Spleen (tissue), 11 donors: ENCODE measurements at regions not wholly inside any gene's neighbourhood (a gene's known extent, or its start where the extent isn't known, plus 50 kb on each side); places are given as distances from the start of the nearest gene placed in this dataset.
"Not testable (repeated sequence)": the region's sequence is repeated elsewhere in the genome, so short reads cannot be mapped to it uniquely, and the experiment has no call there.

Experiments
- DNase-seq: peaks from one replicate; pipeline ENCODE4 v3.0.0-alpha.2; 2020
- H3K27ac ChIP-seq, 8 donors: fragments of 200-600 bp; sonication (generic) in 7 of 8; 1 replicate in 4 of 8; 2 replicates in 4 of 8; pipeline versions ENCODE4 v1.5.0 to v1.8.0; 2016 to 2021; ENCODE audit warnings: inconsistent platforms in 4 of 8, mild to moderate bottlenecking in 4 of 8, moderate library complexity in 1 of 8
- H3K27me3 ChIP-seq, 7 donors: fragments of 200-600 bp; sonication (generic) in 6 of 7; replicated peaks in 1 of 7; 1 replicate in 4 of 7; 2 replicates in 3 of 7; pipeline versions ENCODE4 v1.5.0 to v1.8.0; 2016 to 2021; ENCODE audit warnings: inconsistent platforms in 3 of 7, mild to moderate bottlenecking in 1 of 7
- H3K36me3 ChIP-seq, 6 donors: fragments of 200-600 bp; sonication (generic) in 5 of 6; 1 replicate in 4 of 6; 2 replicates in 2 of 6; pipeline versions ENCODE4 v1.5.0 to v1.8.0; 2016 to 2021; ENCODE audit warnings: inconsistent platforms in 2 of 6
- H3K4me1 ChIP-seq, 6 donors: fragments of 200-600 bp; sonication (generic) in 5 of 6; 1 replicate in 3 of 6; 2 replicates in 3 of 6; pipeline versions ENCODE4 v1.5.0 to v1.8.0; 2016 to 2021; ENCODE audit warnings: inconsistent platforms in 3 of 6
- H3K4me3 ChIP-seq, 8 donors: fragments of 200-600 bp; sonication (generic) in 7 of 8; 1 replicate in 4 of 8; 2 replicates in 4 of 8; pipeline versions ENCODE4 v1.5.0 to v1.8.0; 2016 to 2021; ENCODE audit warnings: inconsistent platforms in 4 of 8, mild to moderate bottlenecking in 4 of 8, moderate library complexity in 2 of 8
- H3K9me3 ChIP-seq, 8 donors: fragments of 200-600 bp; sonication (generic) in 7 of 8; 1 replicate in 4 of 8; 2 replicates in 4 of 8; pipeline versions ENCODE4 v1.5.0 to v1.8.0; 2016 to 2021; ENCODE audit warnings: inconsistent platforms in 4 of 8
- POLR2A ChIP-seq, 3 donors: fragments of 450-650 bp; IDR thresholded peaks; one replicate each; pipeline ENCODE4 v1.5.1; 2017; ENCODE audit warnings: antibody characterized with exemption in 3 of 3, mild to moderate bottlenecking in 1 of 3
- POLR2AphosphoS5 ChIP-seq, 3 donors: sonication (generic); formaldehyde crosslinking; IDR thresholded peaks; one replicate each; pipeline ENCODE4 v1.5.1; 2017; ENCODE audit warnings: antibody characterized with exemption in 3 of 3
- WGBS, 5 donors: extraction: QIAGEN DNeasy Blood & Tissue Kit in 3 of 5; methylation state at CpG; one replicate each; pipeline versions ENCODE4 v1.1.5 to v1.1.7; 2013 to 2018; 5-methylcytosine and 5-hydroxymethylcytosine counted together
- intact Hi-C: fragments of 100-400 bp; cut with DNase I; formaldehyde crosslinking; loops from one replicate; pipeline ENCODE4 v1.15.0; 2023; ENCODE audit warnings: low total_unique reads
- TF ChIP-seq, protein P1 (sequence below), 11 experiments: fragments of 200-600 bp in 7 of 11; fragments of 450-650 bp in 4 of 11; sonication (generic) in 4 of 11; IDR thresholded peaks in 8 of 11; conservative IDR thresholded peaks in 3 of 11; 1 replicate in 7 of 11; 2 replicates in 4 of 11; pipeline versions ENCODE4 v1.4.0 to v1.8.0; 2016 to 2021; ENCODE audit warnings: antibody characterized with exemption in 11 of 11, inconsistent platforms in 4 of 11, mild to moderate bottlenecking in 1 of 11
- donor health status: healthy with polysubstance abuse.
- donor health status: DM: no; HTN: no; CAD: no; lungs with moderate emphysema.
- donor health status: DM: no; HTN: no; CAD: no.
- donor health status: Bipolar disorder and iron deficiency.
- donor health status: healthy.
- donor health status: DM: no; HTN: no; CAD: no.
- donor health status: DM: yes; HTN: yes; CAD: no.

DNA sequence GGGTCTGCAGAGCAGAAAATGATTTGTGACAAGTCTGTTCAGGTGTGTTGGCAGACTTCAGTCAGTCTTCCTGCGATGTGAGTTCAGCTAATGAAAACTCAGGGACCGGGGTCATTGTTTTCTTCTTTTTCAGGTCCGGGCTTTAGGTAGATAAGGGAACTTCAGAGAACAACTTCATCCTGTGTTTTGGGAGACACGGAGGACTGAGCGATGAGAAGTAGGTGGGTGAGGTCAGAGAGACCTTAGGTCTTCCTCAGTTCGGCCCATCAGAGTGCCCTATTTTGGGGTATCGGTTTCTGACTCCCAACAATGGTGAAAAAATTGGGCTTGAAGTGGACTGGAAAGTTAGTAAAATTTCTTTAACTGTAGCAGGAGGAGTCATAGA, 88.9 kb upstream of the ATF7IP2 start:
- WGBS, 5 donors = 63 to 86% (median 73%) methylated on average over 7 of the region's 7 CpGs
- peak overlapping the region; percentile 43 to 86 (median 74) for H3K27ac ChIP-seq
- H3K4me3 ChIP-seq = peak overlapping the region in 1 of 8 donors; percentile 13
- TF ChIP-seq, protein P1, sequence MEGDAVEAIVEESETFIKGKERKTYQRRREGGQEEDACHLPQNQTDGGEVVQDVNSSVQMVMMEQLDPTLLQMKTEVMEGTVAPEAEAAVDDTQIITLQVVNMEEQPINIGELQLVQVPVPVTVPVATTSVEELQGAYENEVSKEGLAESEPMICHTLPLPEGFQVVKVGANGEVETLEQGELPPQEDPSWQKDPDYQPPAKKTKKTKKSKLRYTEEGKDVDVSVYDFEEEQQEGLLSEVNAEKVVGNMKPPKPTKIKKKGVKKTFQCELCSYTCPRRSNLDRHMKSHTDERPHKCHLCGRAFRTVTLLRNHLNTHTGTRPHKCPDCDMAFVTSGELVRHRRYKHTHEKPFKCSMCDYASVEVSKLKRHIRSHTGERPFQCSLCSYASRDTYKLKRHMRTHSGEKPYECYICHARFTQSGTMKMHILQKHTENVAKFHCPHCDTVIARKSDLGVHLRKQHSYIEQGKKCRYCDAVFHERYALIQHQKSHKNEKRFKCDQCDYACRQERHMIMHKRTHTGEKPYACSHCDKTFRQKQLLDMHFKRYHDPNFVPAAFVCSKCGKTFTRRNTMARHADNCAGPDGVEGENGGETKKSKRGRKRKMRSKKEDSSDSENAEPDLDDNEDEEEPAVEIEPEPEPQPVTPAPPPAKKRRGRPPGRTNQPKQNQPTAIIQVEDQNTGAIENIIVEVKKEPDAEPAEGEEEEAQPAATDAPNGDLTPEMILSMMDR (IDR thresholded peaks at IDR 0.05 in 8 of 11, conservative IDR thresholded peaks at IDR 0.05 in 3 of 11) = no peak
- TF ChIP-seq POLR2AphosphoS5 (IDR thresholded peaks at IDR 0.05) = no peak
- no peak for TF ChIP-seq POLR2A (IDR thresholded peaks at IDR 0.05)
- no peak for DNase-seq
- peaks cover 0 to 18% (median 13%) of the 10 kb centered on the region in 8 donors for H3K9me3 ChIP-seq
- H3K36me3 ChIP-seq = no peaks in the 10 kb centered on the region
- no peaks in the 10 kb centered on the region for H3K27me3 ChIP-seq
- peaks cover 0 to 30% (median 13%) of the 10 kb centered on the region in 6 donors for H3K4me1 ChIP-seq
- intact Hi-C loops = no loop called here

DNA sequence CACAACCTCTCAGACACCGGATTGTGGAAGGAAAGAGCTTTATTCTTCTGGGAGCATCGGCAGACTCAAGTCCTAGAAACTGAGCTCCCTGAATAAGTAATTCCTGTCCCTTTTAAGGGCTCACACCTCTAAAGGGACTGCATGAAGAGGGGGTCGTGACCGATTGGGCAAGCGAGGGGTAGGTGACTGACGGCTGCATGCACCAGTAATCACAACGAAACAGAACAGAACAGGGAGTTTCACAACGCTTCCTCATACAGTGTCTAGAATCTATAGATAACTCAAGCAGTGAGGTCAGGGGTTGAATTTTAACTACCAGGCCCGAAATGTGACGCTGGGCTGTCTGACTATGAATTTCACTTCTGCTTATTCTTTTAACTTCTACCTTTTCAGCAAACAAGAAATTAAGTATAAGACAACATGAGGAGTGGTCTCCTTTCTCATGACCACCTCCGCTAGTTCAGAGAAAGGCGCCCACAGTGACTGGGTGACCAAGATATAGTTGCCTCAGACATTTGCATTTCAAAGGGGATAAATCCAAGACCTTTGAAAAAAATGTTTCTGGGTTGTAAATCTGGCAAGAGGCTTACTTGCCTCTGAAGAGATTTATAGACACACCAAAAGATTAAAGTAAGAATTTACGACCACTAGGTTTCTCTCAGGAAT, 88.4 kb upstream of the ATF7IP2 start:
- Histone ChIP-seq H3K4me3 (peak overlapping the region in 1 of 8 donors; percentile 13), H3K27me3 (no peaks in the 10 kb centered on the region), H3K4me1 (peaks cover 0 to 30% (median 13%) of the 10 kb centered on the region in 6 donors), H3K9me3 (peaks cover 0 to 13% (median 8%) of the 10 kb centered on the region in 8 donors), H3K36me3 (no peaks in the 10 kb centered on the region), H3K27ac (peak overlapping the region; percentile 43 to 86 (median 74))
- intact Hi-C loops = no loop called here
- peak; percentile 83 for DNase-seq
- WGBS, 5 donors = 44 to 60% (median 49%) methylated on average over 13 of the region's 13 CpGs
- peak in 1 of 3 donors; percentile 57 for TF ChIP-seq POLR2AphosphoS5 (IDR thresholded peaks at IDR 0.05)
- TF ChIP-seq, protein P1 (IDR thresholded peaks at IDR 0.05 in 8 of 11, conservative IDR thresholded peaks at IDR 0.05 in 3 of 11) = no peak

- H3K4me1 ChIP-seq = peaks cover 0 to 30% (median 13%) of the 10 kb centered on the region in 6 donors
- no peak overlapping the region for H3K27ac ChIP-seq
- no peak for TF ChIP-seq POLR2A (IDR thresholded peaks at IDR 0.05)
- TF ChIP-seq POLR2AphosphoS5 (IDR thresholded peaks at IDR 0.05) = no peak
- TF ChIP-seq, protein P1 (IDR thresholded peaks at IDR 0.05 in 8 of 11, conservative IDR thresholded peaks at IDR 0.05 in 3 of 11) = no peak
- no peaks in the 10 kb centered on the region for H3K36me3 ChIP-seq
- no peak for DNase-seq
- H3K27me3 ChIP-seq = no peaks in the 10 kb centered on the region
- intact Hi-C loops = no loop called here
- no peak overlapping the region for H3K4me3 ChIP-seq
- 86 to 95% (median 89%) methylated on average over 3 of the region's 3 CpGs for WGBS, 5 donors
- no peaks in the 10 kb centered on the region for H3K9me3 ChIP-seq
Measured at GRCh38 chr16:10300905-10301304, 85.0 kb upstream of the ATF7IP2 start.

- H3K9me3 ChIP-seq, DNase-seq, H3K36me3 ChIP-seq, H3K27me3 ChIP-seq, H3K27ac ChIP-seq, H3K4me3 ChIP-seq, intact Hi-C loops: not testable (repeated sequence)
- peaks cover 0 to 25% (median 12%) of the 10 kb centered on the region in 6 donors for H3K4me1 ChIP-seq
- WGBS, 5 donors = 84 to 99% (median 88%) methylated on average over 6 of the region's 6 CpGs
Measured at GRCh38 chr16:10301547-10301946, 84.3 kb upstream of the ATF7IP2 start.
